Neuronal stem cell (in vitro differentiated cells): ENCODE measurements at regions not wholly inside any gene's neighbourhood (a gene's known extent, or its start where the extent isn't known, plus 50 kb on each side); places are given as distances from the start of the nearest gene placed in this dataset.

Experiments used
- DNase-seq: peaks from one replicate; pipeline ENCODE4 v3.0.0-alpha.2; 2013; ENCODE audit warnings: low spot score
- H2AFZ ChIP-seq: one replicate; pipeline ENCODE4 v1.6.1; 2013; ENCODE audit warnings: mild to moderate bottlenecking, low read length, inconsistent platforms
- H2AK5ac ChIP-seq: 2 replicates; pipeline ENCODE4 v1.6.1; 2013; ENCODE audit warnings: low read depth, mild to moderate bottlenecking, inconsistent platforms, low read length, moderate library complexity, mixed read lengths
- H2BK120ac ChIP-seq: 2 replicates; pipeline ENCODE4 v1.6.1; 2013; ENCODE audit warnings: low read depth, mild to moderate bottlenecking, inconsistent platforms, low read length, moderate library complexity, mixed read lengths
- H2BK12ac ChIP-seq: one replicate; pipeline ENCODE4 v1.6.1; 2013; ENCODE audit warnings: low read length, inconsistent platforms
- H2BK15ac ChIP-seq: 2 replicates; pipeline ENCODE4 v1.6.1; 2013; ENCODE audit warnings: mild to moderate bottlenecking, low read length, inconsistent platforms, mixed read lengths
- H2BK5ac ChIP-seq: one replicate; pipeline ENCODE4 v1.6.1; 2013; ENCODE audit warnings: inconsistent platforms, mild to moderate bottlenecking, low read length, moderate library complexity
- H3K14ac ChIP-seq: one replicate; pipeline ENCODE4 v1.6.1; 2013; ENCODE audit warnings: low read length, inconsistent platforms
- H3K18ac ChIP-seq: 2 replicates; pipeline ENCODE4 v1.6.1; 2013; ENCODE audit warnings: low read length, inconsistent platforms
- H3K23ac ChIP-seq: 2 replicates; pipeline ENCODE4 v1.6.1; 2013; ENCODE audit warnings: low read depth, mild to moderate bottlenecking, mixed read lengths, low read length, inconsistent platforms; ENCODE audit not compliant: poor library complexity
- H3K27ac ChIP-seq: replicated peaks from 3 replicates; pipeline ENCODE4 v1.5.1; 2013; ENCODE audit warnings: low read length, inconsistent platforms
- H3K27me3 ChIP-seq, 3 experiments: 2 replicates each; pipeline ENCODE4 v1.6.1; 2013; ENCODE audit warnings: low read length in 3 of 3, mild to moderate bottlenecking in 2 of 3, inconsistent platforms in 1 of 3, low read depth in 1 of 3, mixed read lengths in 1 of 3, moderate library complexity in 1 of 3; ENCODE audit not compliant: control insufficient read depth in 3 of 3, insufficient read depth in 3 of 3
- H3K36me3 ChIP-seq, 2 donors: replicated peaks in 1 of 2; 2 replicates each; pipeline ENCODE4 v1.6.1; 2013; ENCODE audit warnings: low read length in 2 of 2; ENCODE audit not compliant: control insufficient read depth in 2 of 2, insufficient read depth in 2 of 2
- H3K4ac ChIP-seq: 2 replicates; pipeline ENCODE4 v1.6.1; 2013; ENCODE audit warnings: inconsistent platforms, mild to moderate bottlenecking, low read length, moderate library complexity
- H3K4me1 ChIP-seq, 2 donors: 1 replicate in 1 of 2; 2 replicates in 1 of 2; pipeline ENCODE4 v1.6.1; 2013; ENCODE audit warnings: low read length in 2 of 2, low read depth in 1 of 2; ENCODE audit not compliant: control insufficient read depth in 2 of 2, insufficient read depth in 1 of 2
- H3K4me2 ChIP-seq: one replicate; pipeline ENCODE4 v1.6.1; 2013; ENCODE audit warnings: mild to moderate bottlenecking, low read length, inconsistent platforms; ENCODE audit not compliant: insufficient read depth, poor library complexity, severe bottlenecking
- H3K4me3 ChIP-seq, 2 donors: 2 replicates each; pipeline ENCODE4 v1.5.1; 2013; ENCODE audit warnings: low read length in 2 of 2, mild to moderate bottlenecking in 2 of 2, inconsistent platforms in 1 of 2, moderate library complexity in 1 of 2
- H3K79me1 ChIP-seq: one replicate; pipeline ENCODE4 v1.6.1; 2013; ENCODE audit warnings: low read depth, mild to moderate bottlenecking, inconsistent platforms, low read length, moderate library complexity
- H3K9ac ChIP-seq: one replicate; pipeline ENCODE4 v1.6.1; 2013; ENCODE audit warnings: mild to moderate bottlenecking, low read depth, low read length, inconsistent platforms; ENCODE audit not compliant: poor library complexity
- H3K9me3 ChIP-seq, 2 donors: replicated peaks in 1 of 2; 2 replicates each; pipeline versions ENCODE3 to v1.6.1; 2013; ENCODE audit warnings: low read length in 2 of 2, mild to moderate bottlenecking in 2 of 2, inconsistent platforms in 1 of 2, low read depth in 1 of 2, mixed read lengths in 1 of 2, moderate library complexity in 1 of 2; ENCODE audit not compliant: control insufficient read depth in 2 of 2, insufficient read depth in 1 of 2
- H4K8ac ChIP-seq: one replicate; pipeline ENCODE4 v1.6.1; 2013; ENCODE audit warnings: low read depth, mild to moderate bottlenecking, inconsistent platforms, low read length, moderate library complexity
- H4K91ac ChIP-seq: one replicate; pipeline ENCODE4 v1.6.1; 2013; ENCODE audit warnings: low read length, low read depth, mild to moderate bottlenecking, inconsistent platforms; ENCODE audit not compliant: poor library complexity
- WGBS, 2 donors: extraction: QIAGEN DNeasy Blood & Tissue Kit; methylation state at CpG; one replicate each; pipeline ENCODE4 v1.1.7; 2013; ENCODE audit warnings: missing lambda C conversion rate in 2 of 2, mixed read lengths in 1 of 2; ENCODE audit not compliant: insufficient read length in 2 of 2, insufficient replicate concordance in 1 of 2; ENCODE audit errors: extremely low coverage in 2 of 2; 5-methylcytosine and 5-hydroxymethylcytosine counted together

DNA sequence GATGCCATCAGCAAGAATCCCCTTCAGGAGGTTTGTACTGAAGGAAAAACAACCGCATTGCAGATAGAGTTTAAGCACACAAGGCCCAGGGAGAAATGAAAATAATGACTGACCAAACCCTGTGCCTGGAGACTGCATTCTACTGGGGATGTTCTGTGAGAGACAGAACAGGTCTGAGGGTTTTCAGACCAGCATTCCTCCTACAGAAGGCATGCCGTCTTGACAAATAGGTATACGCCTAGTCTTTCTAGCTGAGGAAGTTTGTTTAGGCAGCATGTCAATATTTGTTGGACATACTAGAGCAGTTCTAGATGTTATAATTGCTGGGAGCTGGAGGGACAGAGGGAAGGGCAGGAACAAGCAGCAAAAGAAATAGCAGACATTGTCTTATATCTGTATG, 68.4 kb upstream of the SCOC start:
- H2BK12ac ChIP-seq = no peak overlapping the region
- WGBS, 2 donors = no CpG with 5 or more reads among the region's 3 CpGs
- H3K9ac ChIP-seq = no peak overlapping the region
- peaks cover 0 to 30% (median 0%) of the 10 kb centered on the region in 3 experiments for H3K27me3 ChIP-seq
- H3K14ac ChIP-seq = no peak overlapping the region
- no peak overlapping the region for H3K4ac ChIP-seq
- H4K91ac ChIP-seq = no peak overlapping the region
- H2AK5ac ChIP-seq = no peak overlapping the region
- H3K23ac ChIP-seq = no peak overlapping the region
- H3K4me3 ChIP-seq = no peak overlapping the region
- no peak overlapping the region for H3K4me2 ChIP-seq
- no peak overlapping the region for H2BK15ac ChIP-seq
- H3K4me1 ChIP-seq = no peaks in the 10 kb centered on the region
- H4K8ac ChIP-seq = no peak overlapping the region
- no peak overlapping the region for H2AFZ ChIP-seq
- H3K9me3 ChIP-seq = no peaks in the 10 kb centered on the region
- no peaks in the 10 kb centered on the region for H3K79me1 ChIP-seq
- H3K36me3 ChIP-seq = no peaks in the 10 kb centered on the region
- DNase-seq = no peak
- no peak overlapping the region for H2BK5ac ChIP-seq
- H3K18ac ChIP-seq = no peak overlapping the region
- no peak overlapping the region for H2BK120ac ChIP-seq
- H3K27ac ChIP-seq = no peak overlapping the region

DNA sequence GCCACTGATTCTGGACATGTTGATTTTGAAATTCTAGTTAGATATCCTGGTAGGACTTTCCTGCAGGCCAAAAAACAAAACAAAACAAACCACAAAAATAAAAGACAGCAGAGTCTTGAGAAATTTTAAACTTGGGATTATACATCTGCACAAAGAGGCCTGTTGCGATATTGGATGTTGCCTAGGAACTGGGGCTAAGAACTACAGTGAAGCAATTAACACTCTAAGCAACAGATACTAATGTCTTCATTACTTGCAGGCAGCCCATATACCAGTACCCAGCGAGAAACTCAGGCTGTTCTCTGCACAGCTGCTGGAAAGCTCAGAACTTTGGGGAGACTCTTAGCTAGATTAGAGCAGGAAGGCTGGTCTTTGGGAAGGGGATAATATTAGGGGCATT, 69.1 kb upstream of the SCOC start:
- no CpG with 5 or more reads among the region's 2 CpGs for WGBS, 2 donors
- no peak overlapping the region for H3K23ac ChIP-seq

DNA sequence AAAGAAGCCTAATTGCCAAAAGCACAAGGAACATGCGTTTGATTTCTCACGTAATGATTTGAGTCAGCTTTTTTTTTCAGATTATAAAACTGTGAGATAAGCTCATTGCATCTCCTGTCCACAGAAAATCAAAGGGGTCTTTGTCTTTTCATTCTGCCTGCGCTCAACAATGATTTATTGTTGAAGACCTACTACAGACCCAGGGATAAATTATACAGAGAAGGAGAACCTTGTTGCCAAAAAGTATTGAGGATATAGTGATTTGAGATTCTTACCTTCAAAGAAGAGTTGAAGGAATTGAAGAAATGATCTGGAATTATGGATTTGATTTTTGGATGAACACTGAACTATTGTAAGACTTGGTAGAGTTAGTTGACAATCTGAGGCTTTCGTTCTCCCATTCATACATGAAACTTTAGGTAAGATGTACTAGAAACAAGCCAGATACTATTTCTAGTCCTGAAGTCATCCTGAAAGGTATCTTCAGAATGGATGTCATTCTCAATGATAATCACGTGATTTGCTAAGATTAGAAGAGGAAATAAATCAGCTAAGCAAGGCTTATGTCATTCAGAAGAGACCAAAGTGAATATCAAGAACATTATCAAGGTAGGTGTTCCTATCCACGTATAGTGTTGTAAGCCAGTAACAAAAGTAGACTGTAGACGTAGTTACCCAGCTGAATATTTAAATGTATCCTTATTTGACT, 71.1 kb upstream of the SCOC start:
- no peak overlapping the region for H2BK15ac ChIP-seq
- no peaks in the 10 kb centered on the region for H3K79me1 ChIP-seq
- H3K4me1 ChIP-seq = peaks cover 0 to 3% of the 10 kb centered on the region in 2 donors
- no peak overlapping the region for H2AFZ ChIP-seq
- no peak overlapping the region for H3K4ac ChIP-seq
- no peak overlapping the region for H3K23ac ChIP-seq
- H4K8ac ChIP-seq = no peak overlapping the region
- H3K27ac ChIP-seq = no peak overlapping the region
- no peak overlapping the region for H2BK120ac ChIP-seq
- H2AK5ac ChIP-seq = no peak overlapping the region
- no peak overlapping the region for H3K4me2 ChIP-seq
- H3K18ac ChIP-seq = no peak overlapping the region
- no peaks in the 10 kb centered on the region for H3K36me3 ChIP-seq
- no peak overlapping the region for H3K14ac ChIP-seq
- H3K9ac ChIP-seq = no peak overlapping the region
- no CpG with 5 or more reads among the region's 7 CpGs for WGBS, 2 donors
- no peak for DNase-seq
- no peak overlapping the region for H2BK5ac ChIP-seq
- H3K9me3 ChIP-seq = no peaks in the 10 kb centered on the region
- H4K91ac ChIP-seq = no peak overlapping the region
- peaks cover 0 to 28% (median 0%) of the 10 kb centered on the region in 3 experiments for H3K27me3 ChIP-seq
- no peak overlapping the region for H3K4me3 ChIP-seq
- no peak overlapping the region for H2BK12ac ChIP-seq

More for the DNA sequence above, 69.1 kb upstream of the SCOC start:
- no peak overlapping the region for H2BK5ac ChIP-seq
- H2BK12ac ChIP-seq = no peak overlapping the region
- H2BK15ac ChIP-seq = no peak overlapping the region
- no peak overlapping the region for H3K18ac ChIP-seq
- H2BK120ac ChIP-seq = no peak overlapping the region
- no peaks in the 10 kb centered on the region for H3K36me3 ChIP-seq
- no peaks in the 10 kb centered on the region for H3K4me1 ChIP-seq
- H3K4me3 ChIP-seq = no peak overlapping the region
- H3K27me3 ChIP-seq = peaks cover 0 to 30% (median 0%) of the 10 kb centered on the region in 3 experiments
- no peaks in the 10 kb centered on the region for H3K79me1 ChIP-seq
- no peak overlapping the region for H2AFZ ChIP-seq
- H3K4me2 ChIP-seq = no peak overlapping the region
- no peaks in the 10 kb centered on the region for H3K9me3 ChIP-seq
- no peak overlapping the region for H3K27ac ChIP-seq
- DNase-seq = no peak
- no peak overlapping the region for H3K9ac ChIP-seq
- no peak overlapping the region for H4K8ac ChIP-seq
- H3K4ac ChIP-seq = no peak overlapping the region
- H3K14ac ChIP-seq = no peak overlapping the region
- no peak overlapping the region for H2AK5ac ChIP-seq
- no peak overlapping the region for H4K91ac ChIP-seq

DNA sequence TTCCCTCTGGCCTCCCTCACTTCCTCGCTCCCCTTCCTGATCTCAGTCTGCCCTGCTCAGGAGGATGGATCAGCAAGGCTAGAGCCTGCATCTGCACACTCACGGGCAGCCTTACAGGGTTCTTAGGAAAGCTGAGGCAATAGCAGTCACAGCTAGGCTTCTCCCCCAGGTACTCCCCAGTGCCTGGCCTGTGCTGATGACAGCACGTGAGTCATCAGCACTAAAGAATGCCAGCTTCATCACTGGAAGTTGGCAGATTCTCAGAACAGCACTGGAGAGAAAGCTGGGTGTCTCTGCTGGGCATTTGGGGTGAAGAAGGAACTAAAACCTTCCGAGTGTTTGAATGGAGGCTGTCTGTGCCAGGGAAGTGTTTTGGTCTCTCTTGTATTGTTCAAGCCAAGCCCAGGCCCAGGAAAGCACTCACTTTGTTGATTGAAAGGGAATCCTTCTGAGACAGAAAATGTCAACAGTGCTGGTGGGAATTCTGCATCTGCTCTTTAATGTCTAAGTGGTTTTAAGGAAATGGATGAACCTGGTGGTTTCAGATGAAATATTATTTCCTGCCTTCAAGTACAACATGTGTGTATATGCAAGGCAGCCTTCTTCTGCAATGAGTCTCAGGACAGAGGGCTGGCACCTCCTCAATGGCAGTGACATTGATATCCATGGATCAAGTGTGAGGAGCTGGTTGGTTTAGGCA, 73.0 kb upstream of the SCOC start:
- no peak for DNase-seq
- no peak overlapping the region for H4K8ac ChIP-seq

More for the DNA sequence above, 73.0 kb upstream of the SCOC start:
- no peak overlapping the region for H3K23ac ChIP-seq
- peak overlapping the region in 1 of 2 donors; percentile 22 for H3K4me3 ChIP-seq
- no peak overlapping the region for H3K4me2 ChIP-seq
- H3K4ac ChIP-seq = no peak overlapping the region
- no peak overlapping the region for H2BK120ac ChIP-seq
- H2AK5ac ChIP-seq = no peak overlapping the region
- H3K14ac ChIP-seq = no peak overlapping the region
- H3K27ac ChIP-seq = no peak overlapping the region
- H3K27me3 ChIP-seq = peaks cover 0 to 17% (median 0%) of the 10 kb centered on the region in 3 experiments
- H4K91ac ChIP-seq = no peak overlapping the region
- no peak overlapping the region for H2BK15ac ChIP-seq
- no peak overlapping the region for H2BK12ac ChIP-seq
- no peak overlapping the region for H3K9ac ChIP-seq
- no CpG with 5 or more reads among the region's 4 CpGs for WGBS, 2 donors
- H3K18ac ChIP-seq = peak overlapping the region; percentile 31
- no peaks in the 10 kb centered on the region for H3K36me3 ChIP-seq
- no peak overlapping the region for H2AFZ ChIP-seq
- H3K4me1 ChIP-seq = peaks cover 9 to 13% of the 10 kb centered on the region in 2 donors
- H3K9me3 ChIP-seq = no peaks in the 10 kb centered on the region
- no peaks in the 10 kb centered on the region for H3K79me1 ChIP-seq
- no peak overlapping the region for H2BK5ac ChIP-seq
